BE2C (cell line): ENCODE measurements at regions not wholly inside any gene's neighbourhood (a gene's known extent, or its start where the extent isn't known, plus 50 kb on each side); places are given as distances from the start of the nearest gene placed in this dataset.
"Not testable (repeated sequence)": the region's sequence is repeated elsewhere in the genome, so short reads cannot be mapped to it uniquely, and the experiment has no call there.

Experiments
- DNase-seq: peaks from one replicate; pipeline ENCODE4 v3.0.0-alpha.2; 2020
- H3K27me3 ChIP-seq: fragments of 250-450 bp; sonication (Bioruptor Pico); 2 replicates; pipeline ENCODE4 v1.5.1; 2020; ENCODE audit warnings: mild to moderate bottlenecking
- H3K36me3 ChIP-seq: fragments of 250-450 bp; sonication (Bioruptor Pico); 2 replicates; pipeline ENCODE4 v1.5.1; 2020; ENCODE audit warnings: mild to moderate bottlenecking
- H3K4me1 ChIP-seq: fragments of 250-450 bp; sonication (Bioruptor Pico); 2 replicates; pipeline ENCODE4 v1.5.1; 2020
- H3K4me3 ChIP-seq: 2 replicates; pipeline ENCODE4 v1.5.1; 2011; ENCODE audit warnings: low read depth, low read length
- H3K9me3 ChIP-seq: fragments of 250-450 bp; sonication (Bioruptor Pico); 2 replicates; pipeline ENCODE4 v1.5.1; 2020
- CTCF ChIP-seq: IDR thresholded peaks from 2 replicates; pipeline ENCODE4 v1.5.1; 2012; ENCODE audit warnings: mild to moderate bottlenecking, low read depth, low read length

- TF ChIP-seq CTCF = no peak
- H3K4me1 ChIP-seq = no peaks in the 10 kb centered on the region
- no peak for DNase-seq
- H3K4me3 ChIP-seq = no peak overlapping the region
- H3K36me3 ChIP-seq = no peaks in the 10 kb centered on the region
- no peaks in the 10 kb centered on the region for H3K9me3 ChIP-seq
- no peaks in the 10 kb centered on the region for H3K27me3 ChIP-seq
Observed at GRCh38 chrX:73962948-73963347, 110.4 kb upstream of the XIST start.

GRCh38 chrX:73961867-73962266 lies 109.4 kb upstream of the XIST start:
- H3K9me3 ChIP-seq, DNase-seq, H3K27me3 ChIP-seq, H3K36me3 ChIP-seq, H3K4me1 ChIP-seq, H3K4me3 ChIP-seq: not testable (repeated sequence)

GRCh38 chrX:73944563-73944908 lies 92.0 kb upstream of the XIST start:
- Histone ChIP-seq H3K4me1 (no peaks in the 10 kb centered on the region), H3K9me3 (no peaks in the 10 kb centered on the region), H3K36me3 (peaks cover 8% of the 10 kb centered on the region; the same call in 1 of the 2 replicates), H3K4me3 (peak overlapping the region; percentile 89), H3K27me3 (no peaks in the 10 kb centered on the region)
- DNase-seq = no peak
- TF ChIP-seq CTCF = no peak

- H3K36me3 ChIP-seq = peaks cover 4% of the 10 kb centered on the region; the same call in 1 of the 2 replicates
- no peak for TF ChIP-seq CTCF
- H3K27me3 ChIP-seq = no peaks in the 10 kb centered on the region; the same call in 1 of the 2 replicates
- H3K4me3 ChIP-seq = peak overlapping the region; percentile 89
- H3K9me3 ChIP-seq = no peaks in the 10 kb centered on the region
- DNase-seq = peak; percentile 86
- no peaks in the 10 kb centered on the region for H3K4me1 ChIP-seq
Observed at GRCh38 chrX:73943693-73944562, 91.4 kb upstream of the XIST start.

GRCh38 chrX:73940893-73941470 lies 88.5 kb upstream of the XIST start:
- no peaks in the 10 kb centered on the region for H3K36me3 ChIP-seq
- H3K4me3 ChIP-seq = no peak overlapping the region
- H3K4me1 ChIP-seq = no peaks in the 10 kb centered on the region
- TF ChIP-seq CTCF = no peak
- H3K9me3 ChIP-seq = no peaks in the 10 kb centered on the region
- no peak for DNase-seq
- H3K27me3 ChIP-seq = no peaks in the 10 kb centered on the region; the same call in 1 of the 2 replicates

GRCh38 chrX:73937843-73938242 lies 85.3 kb upstream of the XIST start:
- H3K36me3 ChIP-seq, H3K4me3 ChIP-seq, H3K4me1 ChIP-seq, H3K27me3 ChIP-seq, DNase-seq, H3K9me3 ChIP-seq: not testable (repeated sequence)

GRCh38 chrX:73932522-73932921 lies 80.0 kb upstream of the XIST start:
- DNase-seq = no peak
- Histone ChIP-seq H3K27me3 (no peaks in the 10 kb centered on the region), H3K36me3 (no peaks in the 10 kb centered on the region), H3K9me3 (no peaks in the 10 kb centered on the region), H3K4me3 (no peak overlapping the region), H3K4me1 (no peaks in the 10 kb centered on the region)
- TF ChIP-seq CTCF = no peak
